ENCODE measurements at regions not wholly inside any gene's neighbourhood (a gene's known extent, or its start where the extent isn't known, plus 50 kb on each side); places are given as distances from the start of the nearest gene placed in this dataset.
A peak's percentile ranks its signal among the peaks of the same experiment; 100 is the strongest.
"Not testable (repeated sequence)": the region's sequence is repeated elsewhere in the genome, so short reads cannot be mapped to it uniquely, and the experiment has no call there.

- Histone ChIP-seq H3K36me3 (ENCODE audit: insufficient read depth, low read length) (no peaks in the 10 kb centered on the region), H3K9me3 (ENCODE audit: low read length) (no peaks in the 10 kb centered on the region), H3K27me3 (ENCODE audit: insufficient read depth, low read length, poor library complexity, severe bottlenecking) (no peaks in the 10 kb centered on the region), H3K27ac (ENCODE audit: low read depth, low read length) (no peak overlapping the region), H3K4me3 (ENCODE audit: low read length) (no peak overlapping the region), H3K4me1 (ENCODE audit: insufficient read depth, low read length) (no peaks in the 10 kb centered on the region)
- Mint-ChIP-seq H3K36me3 (peaks cover 0 to 9% (median 0%) of the 10 kb centered on the region in 3 donors), H3K4me3 (no peak overlapping the region), H3K9me3 (peaks cover 0 to 5% (median 0%) of the 10 kb centered on the region in 5 donors), H3K4me1 (no peaks in the 10 kb centered on the region), H3K27ac (no peak overlapping the region), H3K27me3 (no peaks in the 10 kb centered on the region)
- DNase-seq: no peak
- ChIA-PET POLR2A (interaction anchor here (0.6 kb wide), 1 partner anchor 544 kb away, joined by 5 read pairs; no protein-coding TSS in a partner anchor), CTCF (no interaction called here)
Measured at GRCh38 chr2:62398356-62398755, 107.6 kb downstream of the TMEM17 start.

GRCh38 chr2:62396880-62397279 is 109.1 kb downstream of the TMEM17 start:
- ChIA-PET POLR2A (interaction anchor here (1.1 kb wide), 1 partner anchor 201 kb away, joined by 4 read pairs; the partner anchor contains the start of gene B3GNT2), CTCF (interaction anchor here (1.1 kb wide), 1 partner anchor 15 kb away, joined by 5 read pairs; no protein-coding TSS in a partner anchor)
- peaks cover 0 to 5% (median 0%) of the 10 kb centered on the region in 3 donors for H3K36me3 Mint-ChIP-seq
- no peak overlapping the region for H3K4me3 Mint-ChIP-seq
- DNase-seq: no peak
- H3K9me3 Mint-ChIP-seq: peaks cover 0 to 2% (median 0%) of the 10 kb centered on the region in 5 donors
- peaks cover 0 to 3% of the 10 kb centered on the region in 2 donors for H3K27me3 Mint-ChIP-seq
- Histone ChIP-seq H3K9me3 (ENCODE audit: low read length) (no peaks in the 10 kb centered on the region), H3K4me1 (ENCODE audit: insufficient read depth, low read length) (no peaks in the 10 kb centered on the region), H3K4me3 (ENCODE audit: low read length) (no peak overlapping the region), H3K27ac (ENCODE audit: low read depth, low read length) (no peak overlapping the region), H3K36me3 (ENCODE audit: insufficient read depth, low read length) (no peaks in the 10 kb centered on the region), H3K27me3 (ENCODE audit: insufficient read depth, low read length, poor library complexity, severe bottlenecking) (no peaks in the 10 kb centered on the region)
- no peaks in the 10 kb centered on the region for H3K4me1 Mint-ChIP-seq
- H3K27ac Mint-ChIP-seq: no peak overlapping the region

DNA sequence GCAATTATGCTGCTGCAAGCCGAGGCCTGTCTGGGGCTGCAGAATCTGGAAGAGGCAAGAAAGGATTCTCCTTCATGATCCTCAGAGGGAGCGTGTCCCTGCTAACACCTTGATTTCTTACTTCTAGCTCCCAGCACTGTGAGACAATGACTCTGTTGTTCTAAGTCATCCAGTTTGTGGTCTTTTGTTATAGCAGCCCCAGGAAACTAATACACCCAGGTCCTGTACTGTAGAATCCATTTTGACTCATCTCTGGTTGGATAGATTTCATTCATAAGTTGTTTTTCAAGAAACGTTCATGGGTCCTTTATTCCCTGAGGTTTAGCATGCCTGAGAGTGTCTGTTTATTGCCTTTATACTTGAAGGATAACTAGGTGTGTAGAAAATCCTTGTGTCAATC is 112.7 kb downstream of the TMEM17 start:
- Histone ChIP-seq H3K4me3 (ENCODE audit: low read length) (no peak overlapping the region), H3K27ac (ENCODE audit: low read depth, low read length) (no peak overlapping the region), H3K4me1 (ENCODE audit: insufficient read depth, low read length) (no peaks in the 10 kb centered on the region), H3K27me3 (ENCODE audit: insufficient read depth, low read length, poor library complexity, severe bottlenecking) (no peaks in the 10 kb centered on the region), H3K9me3 (ENCODE audit: low read length) (no peaks in the 10 kb centered on the region), H3K36me3 (ENCODE audit: insufficient read depth, low read length) (no peaks in the 10 kb centered on the region)
- H3K4me1 Mint-ChIP-seq: no peaks in the 10 kb centered on the region
- peaks cover 0 to 3% of the 10 kb centered on the region in 2 donors for H3K27me3 Mint-ChIP-seq
- peaks cover 0 to 7% (median 2%) of the 10 kb centered on the region in 3 donors for H3K36me3 Mint-ChIP-seq
- no peak for DNase-seq
- H3K9me3 Mint-ChIP-seq: no peaks in the 10 kb centered on the region
- H3K4me3 Mint-ChIP-seq: no peak overlapping the region
- H3K27ac Mint-ChIP-seq: no peak overlapping the region
- POLR2A ChIA-PET: no interaction called here
- CTCF ChIA-PET: no interaction called here

DNA sequence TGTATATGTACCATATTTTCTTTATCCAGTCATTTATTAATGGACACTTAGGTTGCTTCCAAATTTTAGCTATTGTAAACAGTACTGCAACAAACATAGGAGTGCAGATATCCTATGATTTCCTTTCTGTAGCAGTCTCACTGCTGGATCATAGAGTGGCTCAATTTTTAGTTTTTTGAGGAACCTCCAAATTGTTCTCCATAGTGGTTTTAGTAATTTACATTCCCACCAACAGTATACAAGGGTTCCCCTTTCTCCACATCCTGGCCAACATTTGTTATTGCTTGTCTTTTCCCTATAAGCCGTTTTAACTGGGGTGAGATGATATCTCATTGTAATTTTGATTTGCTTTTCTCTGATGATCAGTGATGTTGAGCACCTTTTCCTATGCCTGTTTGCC is 114.3 kb downstream of the TMEM17 start:
- Histone ChIP-seq H3K27me3 (ENCODE audit: insufficient read depth, low read length, poor library complexity, severe bottlenecking) (no peaks in the 10 kb centered on the region), H3K9me3 (ENCODE audit: low read length) (no peaks in the 10 kb centered on the region), H3K4me3 (ENCODE audit: low read length) (no peak overlapping the region), H3K4me1 (ENCODE audit: insufficient read depth, low read length) (no peaks in the 10 kb centered on the region), H3K36me3 (ENCODE audit: insufficient read depth, low read length) (no peaks in the 10 kb centered on the region), H3K27ac (ENCODE audit: low read depth, low read length) (no peak overlapping the region)
- Mint-ChIP-seq H3K4me3 (no peak overlapping the region), H3K27ac (no peak overlapping the region), H3K36me3 (peaks cover 0 to 7% (median 2%) of the 10 kb centered on the region in 3 donors), H3K27me3 (peaks cover 0 to 6% of the 10 kb centered on the region in 2 donors), H3K4me1 (no peaks in the 10 kb centered on the region), H3K9me3 (peaks cover 0 to under 1% (median 0%) of the 10 kb centered on the region in 5 donors)
- POLR2A ChIA-PET: no interaction called here
- CTCF ChIA-PET: no interaction called here
- DNase-seq: no peak

DNA sequence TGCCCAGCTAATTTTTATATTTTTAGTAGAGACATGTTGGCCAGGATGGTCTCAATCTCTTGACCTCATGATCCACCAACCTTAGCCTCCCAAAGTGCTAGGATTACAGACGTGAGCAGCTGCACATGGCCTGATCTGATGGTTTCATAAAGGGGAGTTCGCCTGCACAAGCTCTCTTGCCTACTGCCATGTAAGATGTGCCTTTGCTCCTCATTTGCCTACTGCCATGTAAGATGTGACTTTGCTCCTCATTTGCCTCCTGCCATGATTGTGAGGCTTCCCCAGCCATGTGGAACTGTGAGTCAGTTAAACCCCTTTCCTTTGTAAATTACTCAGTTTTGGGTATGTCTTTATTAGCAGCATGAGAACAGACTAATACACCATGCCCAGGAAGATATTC is 119.6 kb downstream of the TMEM17 start:
- DNase-seq; H3K4me3 Mint-ChIP-seq; CTCF ChIA-PET; POLR2A ChIA-PET; H3K9me3 Mint-ChIP-seq; H3K4me1 ChIP-seq (ENCODE audit: insufficient read depth, low read length); H3K9me3 ChIP-seq (ENCODE audit: low read length); H3K36me3 Mint-ChIP-seq; H3K27ac ChIP-seq (ENCODE audit: low read depth, low read length); H3K4me1 Mint-ChIP-seq; H3K27me3 Mint-ChIP-seq; H3K4me3 ChIP-seq (ENCODE audit: low read length); H3K27ac Mint-ChIP-seq; H3K27me3 ChIP-seq (ENCODE audit: insufficient read depth, low read length, poor library complexity, severe bottlenecking); H3K36me3 ChIP-seq (ENCODE audit: insufficient read depth, low read length): not testable (repeated sequence)

- ChIA-PET CTCF (no interaction called here), POLR2A (no interaction called here)
- Mint-ChIP-seq H3K27me3 (peaks cover 0 to 3% of the 10 kb centered on the region in 2 donors), H3K27ac (no peak overlapping the region), H3K9me3 (peaks cover 0 to 4% (median 2%) of the 10 kb centered on the region in 5 donors), H3K36me3 (peaks cover 0 to 5% (median 0%) of the 10 kb centered on the region in 3 donors), H3K4me1 (peaks cover 0 to 3% (median 0%) of the 10 kb centered on the region in 3 donors), H3K4me3 (no peak overlapping the region)
- Histone ChIP-seq H3K4me1 (ENCODE audit: insufficient read depth, low read length) (no peaks in the 10 kb centered on the region), H3K9me3 (ENCODE audit: low read length) (no peaks in the 10 kb centered on the region), H3K27ac (ENCODE audit: low read depth, low read length) (no peak overlapping the region), H3K36me3 (ENCODE audit: insufficient read depth, low read length) (no peaks in the 10 kb centered on the region), H3K4me3 (ENCODE audit: low read length) (no peak overlapping the region), H3K27me3 (ENCODE audit: insufficient read depth, low read length, poor library complexity, severe bottlenecking) (no peaks in the 10 kb centered on the region)
- DNase-seq: no peak
Measured at GRCh38 chr2:62383846-62384245, 122.1 kb downstream of the TMEM17 start.

DNA sequence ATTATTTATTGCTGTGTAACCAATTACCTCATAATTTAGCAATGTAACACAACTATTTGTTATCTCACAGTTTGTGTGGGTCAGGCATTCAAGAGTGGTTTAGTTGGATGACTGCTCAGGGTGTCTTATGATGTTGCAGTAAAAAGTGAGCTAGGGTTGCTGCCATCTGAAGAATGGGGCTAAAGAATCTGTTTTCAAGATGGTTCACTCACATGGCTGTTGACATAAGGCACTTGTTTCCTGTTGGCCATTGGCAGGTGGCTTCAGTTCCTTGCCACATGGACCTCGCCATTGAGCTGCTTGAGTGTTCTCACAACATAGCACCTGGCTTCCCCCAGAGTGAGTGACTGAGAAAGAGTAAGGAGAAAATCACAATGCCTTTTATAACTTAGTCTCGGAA is 123.2 kb downstream of the TMEM17 start:
- H3K4me1 Mint-ChIP-seq: peaks cover 0 to 3% (median 0%) of the 10 kb centered on the region in 3 donors
- H3K27ac Mint-ChIP-seq: peak overlapping the region in 1 of 8 donors; percentile 47
- DNase-seq: no peak
- peaks cover 0 to 4% (median 2%) of the 10 kb centered on the region in 5 donors for H3K9me3 Mint-ChIP-seq
- H3K4me3 Mint-ChIP-seq: no peak overlapping the region
- ChIA-PET POLR2A (no interaction called here), CTCF (no interaction called here)
- H3K27ac ChIP-seq (ENCODE audit: low read depth, low read length): no peak overlapping the region
- no peaks in the 10 kb centered on the region for H3K36me3 ChIP-seq (ENCODE audit: insufficient read depth, low read length)
- H3K27me3 ChIP-seq (ENCODE audit: insufficient read depth, low read length, poor library complexity, severe bottlenecking): no peaks in the 10 kb centered on the region
- H3K4me3 ChIP-seq (ENCODE audit: low read length): no peak overlapping the region
- no peaks in the 10 kb centered on the region for H3K4me1 ChIP-seq (ENCODE audit: insufficient read depth, low read length)
- H3K9me3 ChIP-seq (ENCODE audit: low read length): no peaks in the 10 kb centered on the region
- peaks cover 0 to 5% (median 0%) of the 10 kb centered on the region in 3 donors for H3K36me3 Mint-ChIP-seq
- peaks cover 0 to 3% of the 10 kb centered on the region in 2 donors for H3K27me3 Mint-ChIP-seq

DNA sequence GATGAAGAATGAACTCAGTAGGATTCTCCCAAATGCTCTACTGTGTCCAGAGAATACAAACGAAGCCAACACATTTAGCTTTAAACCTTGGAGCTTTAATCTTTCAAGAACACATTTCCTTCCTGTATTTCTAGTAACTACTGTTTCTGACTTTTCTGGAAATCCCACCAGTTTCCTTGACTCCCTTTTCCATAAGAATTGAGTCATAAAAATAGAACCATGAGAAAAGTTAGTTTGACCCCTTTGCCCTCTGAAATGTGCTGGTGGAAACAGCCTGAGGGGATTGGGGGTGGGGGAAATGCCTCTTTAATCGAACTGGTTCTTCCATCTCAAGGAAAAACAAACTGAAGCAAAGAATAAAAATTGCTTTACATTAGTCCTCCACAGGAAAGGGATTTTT is 123.9 kb downstream of the TMEM17 start:
- H3K27ac ChIP-seq (ENCODE audit: low read depth, low read length): no peak overlapping the region
- H3K27me3 Mint-ChIP-seq: no peaks in the 10 kb centered on the region
- H3K9me3 ChIP-seq (ENCODE audit: low read length): no peaks in the 10 kb centered on the region
- H3K36me3 Mint-ChIP-seq: peaks cover 0 to 5% (median 0%) of the 10 kb centered on the region in 3 donors
- H3K9me3 Mint-ChIP-seq: peaks cover 0 to 4% (median 2%) of the 10 kb centered on the region in 5 donors
- H3K27me3 ChIP-seq (ENCODE audit: insufficient read depth, low read length, poor library complexity, severe bottlenecking): no peaks in the 10 kb centered on the region
- H3K4me1 ChIP-seq (ENCODE audit: insufficient read depth, low read length): no peaks in the 10 kb centered on the region
- peak overlapping the region in 1 of 8 donors; percentile 16 for H3K27ac Mint-ChIP-seq
- no peak overlapping the region for H3K4me3 Mint-ChIP-seq
- H3K4me3 ChIP-seq (ENCODE audit: low read length): no peak overlapping the region
- DNase-seq: no peak
- H3K36me3 ChIP-seq (ENCODE audit: insufficient read depth, low read length): no peaks in the 10 kb centered on the region
- peaks cover 0 to 3% (median 0%) of the 10 kb centered on the region in 3 donors for H3K4me1 Mint-ChIP-seq
- ChIA-PET POLR2A (no interaction called here), CTCF (no interaction called here)
